Fibroblast of skin of abdomen (primary cell): ENCODE measurements at regions not wholly inside any gene's neighbourhood (a gene's known extent, or its start where the extent isn't known, plus 50 kb on each side); places are given as distances from the start of the nearest gene placed in this dataset.
A peak's percentile ranks its signal among the peaks of the same experiment; 100 is the strongest.
"Not testable (repeated sequence)": the region's sequence is repeated elsewhere in the genome, so short reads cannot be mapped to it uniquely, and the experiment has no call there.

Source experiments
- DNase-seq: peaks from one replicate; pipeline ENCODE4 v3.0.0-alpha.2; 2013

DNA sequence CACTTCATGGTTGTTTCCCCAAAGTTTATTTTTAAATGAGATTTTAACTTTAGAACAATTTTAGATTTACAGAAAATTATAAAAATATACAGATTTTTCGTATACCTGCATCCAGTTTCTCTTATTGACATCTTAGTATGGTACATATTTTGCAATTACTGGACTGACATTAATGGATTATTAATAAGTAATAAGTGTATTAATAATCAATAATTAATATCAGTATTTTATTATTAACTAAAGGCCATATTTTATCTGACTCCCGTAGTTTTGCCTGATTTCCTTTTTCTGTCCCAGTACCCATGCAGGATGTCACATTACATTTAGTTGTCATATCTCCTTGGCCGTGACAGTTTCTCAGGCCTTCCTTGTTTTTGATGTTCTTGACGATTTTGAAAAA, 307.0 kb downstream of the C6orf118 start:
- no peak for DNase-seq

DNA sequence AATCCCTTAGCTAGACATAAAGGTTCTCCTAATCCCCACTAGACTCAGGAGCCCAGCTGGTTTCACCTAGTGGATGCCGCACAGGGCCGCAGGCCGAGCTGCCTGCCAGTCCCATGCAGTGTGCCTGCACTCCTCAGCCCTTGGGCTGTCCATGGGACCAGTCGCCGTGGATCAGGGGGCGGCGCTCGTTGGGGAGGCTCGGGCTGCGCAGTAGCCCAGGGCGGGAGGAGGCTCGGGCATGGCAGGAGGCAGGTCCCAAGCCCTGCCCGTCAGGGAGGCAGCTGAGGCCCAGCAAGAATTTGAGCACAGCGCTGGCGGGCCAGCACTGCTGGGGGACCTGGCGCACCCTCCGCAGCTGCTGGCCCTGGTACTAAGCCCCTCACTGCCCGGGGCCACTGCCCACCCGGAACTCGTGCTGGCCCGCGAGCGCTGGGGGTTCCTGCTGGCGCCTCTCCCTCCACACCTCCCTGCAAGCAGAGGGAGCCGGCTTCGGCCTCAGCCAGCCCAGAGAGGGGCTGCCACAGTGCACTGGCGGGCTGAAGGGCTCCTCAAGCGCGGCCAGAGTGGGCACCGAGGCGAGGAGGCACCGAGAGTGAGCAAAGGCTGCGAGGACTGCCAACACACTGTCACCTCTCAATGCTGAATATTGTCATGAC, 307.8 kb downstream of the C6orf118 start:
- no peak for DNase-seq

DNA sequence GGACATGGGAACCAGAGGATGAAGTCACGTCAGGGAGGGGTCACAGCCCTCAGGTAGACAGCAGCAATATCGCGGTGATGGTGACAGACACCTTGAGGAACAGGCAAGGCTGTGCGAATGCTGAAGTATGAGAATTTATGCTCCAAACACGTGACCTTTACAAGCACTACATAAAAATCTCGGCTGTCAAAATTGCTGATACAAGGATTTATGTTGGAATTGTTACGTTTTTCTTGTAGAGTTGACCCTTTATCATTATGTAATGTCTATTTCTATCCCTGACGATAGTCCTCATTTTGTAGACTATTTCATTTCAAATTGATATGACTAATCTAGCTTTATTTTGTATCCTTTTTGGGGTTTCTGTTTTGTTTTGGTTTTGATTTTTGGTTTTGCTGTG, 311.1 kb downstream of the C6orf118 start:
- DNase-seq, result no peak

DNA sequence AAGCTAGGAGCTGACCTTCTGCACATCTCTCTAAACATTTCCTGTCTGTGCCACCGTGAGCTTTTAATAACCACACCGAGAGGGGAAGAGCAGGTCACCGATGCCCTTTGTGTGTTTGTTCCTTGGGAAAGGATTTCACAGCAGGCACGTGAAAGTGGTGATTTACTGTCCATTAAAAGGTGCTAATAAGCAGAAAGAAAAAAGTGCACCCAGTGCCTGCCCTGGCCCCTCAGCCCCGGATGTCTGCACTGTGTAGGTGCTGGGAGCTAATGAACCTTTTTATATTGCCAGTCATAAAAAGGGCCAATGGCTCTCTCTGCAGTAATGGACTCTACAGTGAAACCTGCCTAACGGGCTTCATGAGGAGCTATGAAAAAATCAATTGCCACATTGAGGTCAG, 312.6 kb downstream of the C6orf118 start:
- no peak for DNase-seq

GRCh38 chr6:164991573-164991972, 317.8 kb downstream of the C6orf118 start:
- no peak for DNase-seq

DNA sequence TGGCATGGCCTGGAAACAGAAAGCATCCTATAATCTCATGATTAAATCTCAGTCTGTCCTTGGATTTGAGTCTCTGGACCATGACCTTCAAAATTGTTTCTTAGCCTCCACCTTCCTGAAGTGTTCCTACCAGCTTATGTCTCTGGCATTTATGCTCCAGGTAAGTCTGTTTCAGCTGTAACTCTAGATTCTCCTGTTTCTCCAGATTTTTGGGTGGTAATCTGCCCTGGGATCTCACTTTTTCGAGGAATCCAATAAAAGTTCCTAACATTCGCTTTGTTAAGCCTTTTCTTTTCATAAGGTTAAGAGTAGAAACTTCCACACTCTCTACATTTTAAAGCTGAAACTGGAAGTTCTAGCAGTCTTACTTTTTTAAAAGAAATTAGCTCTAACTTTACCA, 318.5 kb downstream of the C6orf118 start:
- no peak for DNase-seq

DNA sequence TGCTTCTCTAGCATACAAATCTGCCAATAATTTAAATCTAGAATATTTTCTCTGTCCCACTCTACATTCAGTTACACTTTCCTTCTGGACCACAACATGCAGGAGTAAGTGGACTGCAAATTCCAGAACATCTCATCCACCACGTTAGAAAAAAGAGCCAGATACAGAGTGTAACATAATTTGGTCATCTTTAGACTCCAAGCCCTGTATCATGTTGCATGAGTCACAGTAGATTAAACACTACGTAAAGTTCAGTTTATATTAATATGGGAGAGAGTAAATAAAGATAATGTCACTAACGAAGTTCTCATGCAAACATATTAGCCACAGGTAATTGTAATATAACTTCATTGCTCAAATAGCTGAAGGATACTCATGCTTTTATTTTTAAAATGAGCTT, 327.0 kb downstream of the C6orf118 start:
- DNase-seq, result no peak

DNA sequence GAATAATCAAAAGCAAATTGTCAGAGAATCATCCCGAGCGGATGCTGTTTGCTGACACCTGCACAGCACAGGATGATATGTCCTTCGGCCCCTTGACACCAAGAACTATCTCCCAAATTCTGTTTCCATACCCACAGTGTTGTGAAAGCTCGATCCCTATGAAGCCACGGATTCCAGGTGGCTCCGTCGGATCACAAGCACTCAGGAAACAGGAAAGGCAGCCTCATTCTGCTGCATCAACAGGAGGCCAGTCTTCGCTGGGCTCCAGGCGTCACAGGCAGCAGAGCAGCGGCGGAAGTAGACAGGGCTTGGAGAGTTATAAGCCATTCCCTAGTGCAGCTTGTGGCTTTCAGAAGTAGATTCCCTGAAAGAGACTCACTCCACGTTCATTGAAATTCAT, 342.3 kb downstream of the C6orf118 start:
- DNase-seq, result no peak

GRCh38 chr6:164962805-164963204, 346.6 kb downstream of the C6orf118 start:
- no peak for DNase-seq

GRCh38 chr6:164947164-164947563, 362.2 kb downstream of the C6orf118 start:
- no peak for DNase-seq

GRCh38 chr6:164942271-164942670, 367.1 kb downstream of the C6orf118 start:
- no peak for DNase-seq

GRCh38 chr6:164933238-164933794, 376.1 kb downstream of the C6orf118 start:
- not testable (repeated sequence) for DNase-seq

- DNase-seq, result no peak
These were observed 379.9 kb downstream of the C6orf118 start for GRCh38 chr6:164929408-164929977.

DNA sequence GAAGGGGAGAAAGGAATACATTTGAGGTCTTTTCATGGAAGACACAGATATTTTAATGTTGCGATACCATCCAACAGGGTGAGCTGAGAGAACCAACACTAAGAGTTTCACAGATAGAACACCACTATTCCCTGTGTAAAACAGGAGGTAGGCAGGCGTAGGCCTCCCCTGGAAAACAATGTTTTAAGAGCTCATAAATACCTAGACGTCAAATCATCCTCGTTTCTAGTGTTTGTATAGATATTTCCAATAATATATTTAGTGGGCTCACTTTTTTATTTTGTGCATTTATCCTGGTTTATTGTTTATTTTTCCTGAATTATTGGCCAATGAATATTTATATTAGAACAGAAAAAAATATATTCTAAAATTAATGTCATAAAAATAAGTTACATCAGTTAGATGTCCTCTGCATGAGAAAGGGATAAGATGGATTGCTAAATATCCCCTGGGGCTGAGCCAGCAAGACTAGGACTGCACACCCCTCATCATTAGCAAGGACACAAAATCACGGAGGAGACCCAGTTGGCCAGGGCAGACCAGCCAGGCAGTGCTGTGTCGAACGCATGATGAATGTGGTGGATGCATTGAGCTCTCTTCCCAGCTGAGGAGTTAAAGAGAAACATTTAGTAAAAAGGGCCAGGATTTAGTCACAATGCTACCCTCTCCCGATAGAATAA, 380.5 kb downstream of the C6orf118 start:
- no peak for DNase-seq

GRCh38 chr6:164928057-164928727, 381.2 kb downstream of the C6orf118 start:
- DNase-seq, result no peak

DNA sequence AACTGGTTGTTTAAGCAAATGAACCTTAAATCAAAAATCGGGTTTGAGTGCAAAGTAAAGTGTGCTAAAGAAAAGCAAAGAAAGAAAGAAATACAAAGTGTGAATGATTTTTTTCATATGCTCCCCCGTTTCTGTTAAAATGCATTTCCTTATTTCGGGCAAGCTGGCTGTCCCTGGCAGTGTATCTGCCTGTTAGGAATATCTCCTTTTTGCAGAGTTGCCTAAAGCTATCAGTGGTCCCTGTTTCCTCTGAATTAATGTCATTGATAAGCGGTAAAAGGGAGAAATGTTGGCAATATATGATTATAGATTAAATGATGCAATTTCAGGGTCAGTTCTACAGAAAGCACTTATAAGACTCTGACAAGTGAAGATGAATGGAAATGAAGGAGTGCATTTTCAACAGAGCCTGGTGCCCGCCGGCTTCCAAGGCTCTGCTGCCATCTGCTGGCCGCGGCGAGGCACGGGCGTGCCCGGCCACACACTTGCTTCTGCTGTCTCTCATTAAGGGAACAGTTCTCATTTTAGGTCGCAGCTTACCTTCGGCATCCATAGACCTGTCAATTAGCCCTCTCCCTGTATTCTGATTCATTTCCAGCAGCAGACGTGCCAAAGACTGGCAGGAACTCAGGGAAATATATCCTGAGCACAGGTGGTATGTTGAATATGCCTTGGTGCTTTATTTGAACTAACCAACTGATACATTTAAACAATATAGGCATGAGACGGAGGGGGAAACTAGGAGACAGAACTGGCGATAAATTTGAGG, 381.9 kb downstream of the C6orf118 start:
- peak; percentile 41 for DNase-seq

DNA sequence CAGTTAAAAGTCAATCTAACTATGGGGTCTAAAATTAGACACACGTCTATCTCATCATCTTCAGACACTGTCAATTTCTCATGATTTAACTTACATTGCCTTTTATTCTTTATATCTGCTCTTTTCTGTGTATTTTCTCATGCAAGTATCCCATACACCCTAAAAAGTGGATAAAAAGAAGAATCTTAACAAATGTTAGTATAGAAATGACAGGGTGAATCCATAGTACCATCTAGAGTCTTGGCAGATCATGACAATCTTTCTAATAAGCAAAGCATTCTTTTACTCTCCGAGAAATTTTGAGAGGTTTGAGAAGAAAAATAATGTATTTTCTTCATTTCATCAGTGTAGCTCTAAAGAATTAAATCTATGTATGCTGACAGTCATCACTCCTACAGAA, 382.7 kb downstream of the C6orf118 start:
- no peak for DNase-seq

- DNase-seq, result no peak
These were observed 383.5 kb downstream of the C6orf118 start for GRCh38 chr6:164925681-164926530.

GRCh38 chr6:164924674-164925073, 384.7 kb downstream of the C6orf118 start:
- DNase-seq, result no peak

DNA sequence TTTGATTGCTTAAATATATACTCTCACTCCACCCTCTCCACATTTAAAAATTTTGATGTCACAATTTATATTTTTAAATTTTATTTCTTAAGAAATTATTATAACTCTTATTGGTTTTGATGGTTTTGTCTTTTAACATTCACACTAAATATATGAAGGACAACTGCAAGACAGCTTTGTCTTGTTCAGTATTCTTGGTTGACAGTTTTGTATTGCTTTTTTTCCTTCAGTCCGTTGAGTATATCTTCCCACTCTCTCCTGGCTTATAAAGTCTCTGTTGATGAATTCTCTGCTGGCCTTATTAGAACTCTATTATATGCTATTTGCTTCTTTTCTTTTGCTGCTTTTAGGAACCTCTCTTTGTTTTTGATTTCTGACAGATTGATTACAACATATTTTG, 392.2 kb downstream of the C6orf118 start:
- DNase-seq, result no peak

- DNase-seq, result no peak
These were observed 393.3 kb downstream of the C6orf118 start for GRCh38 chr6:164916087-164916486.
